ENCODE measurements at regions not wholly inside any gene's neighbourhood (a gene's known extent, or its start where the extent isn't known, plus 50 kb on each side); places are given as distances from the start of the nearest gene placed in this dataset.

DNA sequence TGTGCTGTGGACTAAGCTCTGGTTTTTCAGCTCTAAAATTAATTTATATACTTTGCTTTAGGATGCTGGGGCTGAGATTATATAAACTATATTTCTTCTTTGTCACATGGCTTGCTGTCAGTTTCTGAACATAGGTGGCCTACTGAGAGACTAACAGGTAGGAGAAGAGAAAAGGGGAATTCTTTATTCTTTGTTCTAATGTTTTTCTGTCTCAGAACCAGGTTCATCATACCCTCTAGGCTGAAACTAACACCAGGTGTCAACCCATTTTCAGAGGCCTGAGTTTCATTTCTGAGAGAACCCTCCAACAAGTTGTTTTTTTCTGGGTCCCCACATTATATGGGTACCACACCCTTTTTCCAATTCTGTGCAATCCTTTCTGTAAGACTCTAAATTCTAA is 843.6 kb downstream of the TRIB2 start:
- TF ChIP-seq GATA3 (IDR thresholded peaks at IDR 0.05; ENCODE audit: low read depth, low read length) = no peak

DNA sequence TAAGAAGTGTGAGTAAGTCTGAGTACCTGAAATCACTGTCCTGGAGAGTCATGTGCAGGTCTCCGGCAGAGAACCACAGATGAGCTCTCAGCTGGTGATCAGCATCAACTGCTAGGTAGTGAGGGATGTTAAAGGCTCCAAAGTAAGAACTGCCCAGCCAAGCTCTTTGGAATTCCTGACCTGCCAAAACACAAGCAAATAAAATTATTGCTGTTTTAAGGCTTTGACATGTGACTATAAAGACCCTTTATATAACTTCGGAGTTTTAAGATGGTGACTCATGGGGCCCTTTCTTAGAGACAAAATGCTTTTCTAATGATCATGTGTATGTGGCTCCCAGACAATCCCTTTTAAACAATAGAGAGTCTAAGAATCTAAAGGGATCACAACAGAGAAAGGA is 855.7 kb downstream of the TRIB2 start:
- no peak for TF ChIP-seq GATA2 (IDR thresholded peaks at IDR 0.05; ENCODE audit: low read depth, low read length)
- no peak for TF ChIP-seq GATA3 (IDR thresholded peaks at IDR 0.05; ENCODE audit: low read depth, low read length)

DNA sequence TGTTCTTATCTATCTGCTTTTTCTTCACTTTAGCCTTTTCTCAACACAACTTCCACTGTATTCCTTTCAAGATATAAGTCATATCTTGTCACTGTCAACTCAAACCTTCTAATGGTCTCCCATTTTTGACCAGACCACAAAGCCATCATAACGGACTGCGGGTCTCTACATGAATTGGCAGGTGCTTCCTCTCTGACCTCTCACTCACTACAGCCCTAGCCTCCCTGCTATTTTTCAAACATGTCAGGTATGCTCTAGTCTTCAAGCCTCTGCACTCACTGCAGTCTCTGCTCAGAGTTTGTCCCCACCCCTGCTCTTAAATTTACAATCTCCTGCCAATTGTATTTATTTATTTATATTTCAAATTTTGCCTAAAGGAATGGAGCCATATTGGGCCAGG is 858.1 kb downstream of the TRIB2 start:
- TF ChIP-seq GATA3 (IDR thresholded peaks at IDR 0.05; ENCODE audit: low read depth, low read length) = no peak
- no peak for TF ChIP-seq GATA2 (IDR thresholded peaks at IDR 0.05; ENCODE audit: low read depth, low read length)

- no peak for TF ChIP-seq GATA2 (IDR thresholded peaks at IDR 0.05; ENCODE audit: low read depth, low read length)
- TF ChIP-seq GATA3 (IDR thresholded peaks at IDR 0.05; ENCODE audit: low read depth, low read length) = no peak
Observed at GRCh38 chr2:13576406-13577036, 859.8 kb downstream of the TRIB2 start.

DNA sequence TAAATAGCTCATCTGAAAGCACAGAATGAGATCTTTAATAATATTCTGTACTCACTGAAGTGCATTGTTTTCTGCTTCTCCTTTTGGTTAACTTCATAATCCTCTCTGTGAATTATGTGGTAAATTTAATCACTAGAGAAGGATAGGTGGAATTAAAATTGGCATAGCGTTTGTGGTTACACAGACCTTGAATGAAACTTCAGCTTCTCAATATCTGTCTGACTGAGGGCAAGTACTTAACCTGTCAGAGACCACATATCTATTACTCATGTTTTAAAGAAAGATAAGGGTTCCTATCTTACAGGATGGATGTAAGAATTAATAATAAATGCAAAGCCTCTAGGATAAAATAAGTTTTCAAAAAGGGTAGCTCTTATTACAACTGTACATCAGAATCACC is 861.8 kb downstream of the TRIB2 start:
- no peak for TF ChIP-seq GATA3 (IDR thresholded peaks at IDR 0.05; ENCODE audit: low read depth, low read length)
- no peak for TF ChIP-seq GATA2 (IDR thresholded peaks at IDR 0.05; ENCODE audit: low read depth, low read length)

DNA sequence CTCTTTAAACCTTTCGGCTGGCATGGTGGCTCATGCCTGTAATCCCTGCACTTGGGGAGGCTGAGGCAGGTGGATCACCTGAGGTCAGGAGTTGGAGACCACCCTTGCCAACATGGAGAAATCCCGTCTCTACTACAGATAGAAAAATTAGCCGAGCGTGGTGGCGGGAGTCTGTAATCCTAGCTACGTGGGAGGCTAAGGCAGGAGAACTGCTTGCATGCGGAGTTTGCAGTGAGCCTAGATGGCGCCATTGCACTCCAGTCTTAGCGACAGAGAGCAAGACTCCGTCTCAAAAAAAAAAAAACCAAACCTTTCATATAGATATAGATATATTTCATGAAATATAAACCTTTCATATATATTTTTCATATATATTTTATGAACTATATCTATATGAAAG is 864.7 kb downstream of the TRIB2 start:
- no peak for TF ChIP-seq GATA3 (IDR thresholded peaks at IDR 0.05; ENCODE audit: low read depth, low read length)
- no peak for TF ChIP-seq GATA2 (IDR thresholded peaks at IDR 0.05; ENCODE audit: low read depth, low read length)

DNA sequence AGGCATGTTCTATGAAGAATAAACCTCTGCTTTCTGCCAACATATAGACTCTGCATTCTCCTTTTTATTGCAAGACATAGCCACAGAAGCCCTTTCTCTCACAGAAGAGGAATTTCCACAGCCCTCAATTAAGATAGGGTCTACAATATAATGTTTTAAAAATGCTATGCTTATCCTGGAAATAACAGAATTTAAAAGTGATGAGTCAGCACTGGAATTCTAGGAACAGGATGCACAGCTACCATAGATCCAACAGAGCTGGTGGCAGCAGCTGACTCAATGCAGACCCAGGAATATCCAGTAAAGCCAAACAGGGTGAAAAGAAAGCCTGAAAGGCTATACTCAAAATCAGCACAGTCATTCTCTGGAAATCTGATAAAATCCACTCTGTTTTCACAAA is 866.9 kb downstream of the TRIB2 start:
- no peak for TF ChIP-seq GATA3 (IDR thresholded peaks at IDR 0.05; ENCODE audit: low read depth, low read length)
- no peak for TF ChIP-seq GATA2 (IDR thresholded peaks at IDR 0.05; ENCODE audit: low read depth, low read length)

GRCh38 chr2:13584020-13584419 is 867.3 kb downstream of the TRIB2 start:
- TF ChIP-seq GATA2 (IDR thresholded peaks at IDR 0.05; ENCODE audit: low read depth, low read length) = no peak
- TF ChIP-seq GATA3 (IDR thresholded peaks at IDR 0.05; ENCODE audit: low read depth, low read length) = no peak

GRCh38 chr2:13585732-13586131 is 869.0 kb downstream of the TRIB2 start:
- TF ChIP-seq GATA2 (IDR thresholded peaks at IDR 0.05; ENCODE audit: low read depth, low read length) (no peak), GATA3 (IDR thresholded peaks at IDR 0.05; ENCODE audit: low read depth, low read length) (no peak)

DNA sequence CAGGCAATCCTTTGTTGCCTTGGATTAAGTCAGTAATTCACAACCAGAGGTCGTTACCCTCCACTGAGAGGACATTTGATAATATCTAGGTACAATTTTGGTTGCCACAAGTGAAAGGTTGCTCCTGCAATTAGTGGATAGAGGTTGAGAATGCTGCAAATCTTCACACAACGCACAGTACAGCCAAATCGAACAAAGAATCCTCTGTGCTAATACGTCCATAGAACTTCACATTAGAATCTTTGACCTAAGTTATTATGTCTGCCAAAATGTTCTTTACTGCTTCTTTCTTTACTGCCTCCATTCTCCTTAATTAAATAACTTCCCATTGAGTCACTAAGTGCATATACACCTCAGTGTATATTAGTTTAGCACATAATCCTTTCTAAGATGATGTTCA is 879.5 kb downstream of the TRIB2 start:
- TF ChIP-seq GATA2 (IDR thresholded peaks at IDR 0.05; ENCODE audit: low read depth, low read length) (no peak), GATA3 (IDR thresholded peaks at IDR 0.05; ENCODE audit: low read depth, low read length) (no peak)

DNA sequence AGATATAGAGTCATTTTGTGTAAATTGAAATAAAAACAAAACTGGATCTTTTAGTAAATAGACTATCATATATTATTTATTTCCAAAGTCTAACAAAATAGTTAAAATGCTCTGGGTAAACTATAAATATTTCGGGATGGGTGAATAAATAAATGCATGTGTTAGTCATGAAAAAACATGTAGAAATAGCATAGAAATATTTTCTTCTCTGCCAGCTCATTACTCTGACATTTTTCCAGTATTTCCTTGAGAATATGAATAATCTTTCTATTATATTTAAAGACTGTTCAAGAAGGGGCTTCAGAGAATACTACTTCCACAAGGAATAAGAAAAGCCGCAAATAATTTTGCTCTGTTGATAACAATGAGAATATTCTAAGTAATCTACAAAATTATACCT is 880.4 kb downstream of the TRIB2 start:
- TF ChIP-seq GATA3 (IDR thresholded peaks at IDR 0.05; ENCODE audit: low read depth, low read length) (no peak), GATA2 (IDR thresholded peaks at IDR 0.05; ENCODE audit: low read depth, low read length) (no peak)

GRCh38 chr2:13601506-13601905 is 884.8 kb downstream of the TRIB2 start:
- TF ChIP-seq GATA2 (IDR thresholded peaks at IDR 0.05; ENCODE audit: low read depth, low read length) (no peak), GATA3 (IDR thresholded peaks at IDR 0.05; ENCODE audit: low read depth, low read length) (no peak)

DNA sequence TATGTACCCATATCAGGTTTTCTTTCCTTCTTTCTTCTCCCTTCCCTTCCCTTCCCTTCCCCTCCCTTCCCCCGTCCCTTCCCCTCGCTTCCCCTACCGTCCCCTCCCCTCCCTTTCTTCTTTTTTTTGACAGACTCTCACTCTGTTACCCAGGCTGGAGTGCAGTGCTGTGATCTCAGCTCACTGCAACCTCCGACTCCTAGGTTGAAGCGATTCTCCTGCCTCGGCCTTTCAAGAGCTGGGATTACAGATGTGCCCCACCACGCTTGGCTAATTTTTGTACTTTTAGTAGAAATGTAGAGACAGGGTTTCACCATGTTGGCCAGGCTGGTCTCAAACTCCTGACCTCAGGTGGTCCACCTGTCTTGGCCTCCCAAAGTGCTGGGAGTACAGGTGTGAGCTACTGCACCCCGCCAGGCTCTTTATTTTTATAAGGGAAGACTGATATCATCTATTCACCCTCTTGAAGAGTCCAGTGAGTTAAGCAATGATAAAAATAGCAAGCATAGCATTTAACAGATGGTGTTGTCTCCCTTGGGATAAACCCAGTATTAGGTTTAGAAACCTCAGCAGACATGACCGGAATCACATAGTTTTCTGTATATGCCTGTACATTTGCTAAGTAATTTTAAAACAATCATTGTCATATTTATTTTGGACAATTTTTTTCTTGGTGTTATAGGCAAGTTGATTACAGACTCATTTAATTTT is 888.4 kb downstream of the TRIB2 start:
- no peak for TF ChIP-seq GATA3 (IDR thresholded peaks at IDR 0.05; ENCODE audit: low read depth, low read length)
- TF ChIP-seq GATA2 (IDR thresholded peaks at IDR 0.05; ENCODE audit: low read depth, low read length) = no peak

DNA sequence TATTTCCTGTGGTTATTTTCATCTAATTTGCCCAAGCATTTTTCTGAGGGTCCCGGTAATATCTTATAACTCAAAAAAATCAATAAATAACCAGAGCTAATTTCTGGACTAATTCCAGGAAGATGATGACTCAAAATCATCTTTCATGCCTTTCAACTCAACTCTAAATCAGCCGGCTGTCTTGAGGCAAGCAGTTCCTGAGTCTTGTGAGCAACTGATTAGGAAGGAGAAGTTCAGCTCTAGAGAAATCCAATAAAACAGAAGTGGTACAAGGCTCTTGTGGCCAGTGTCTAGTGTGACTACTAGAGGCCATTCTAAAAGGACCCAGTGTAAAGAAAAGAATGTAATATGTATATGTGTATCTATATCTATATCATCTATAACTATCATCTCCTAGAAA is 890.4 kb downstream of the TRIB2 start:
- TF ChIP-seq GATA3 (IDR thresholded peaks at IDR 0.05; ENCODE audit: low read depth, low read length) = no peak
- TF ChIP-seq GATA2 (IDR thresholded peaks at IDR 0.05; ENCODE audit: low read depth, low read length) = no peak

DNA sequence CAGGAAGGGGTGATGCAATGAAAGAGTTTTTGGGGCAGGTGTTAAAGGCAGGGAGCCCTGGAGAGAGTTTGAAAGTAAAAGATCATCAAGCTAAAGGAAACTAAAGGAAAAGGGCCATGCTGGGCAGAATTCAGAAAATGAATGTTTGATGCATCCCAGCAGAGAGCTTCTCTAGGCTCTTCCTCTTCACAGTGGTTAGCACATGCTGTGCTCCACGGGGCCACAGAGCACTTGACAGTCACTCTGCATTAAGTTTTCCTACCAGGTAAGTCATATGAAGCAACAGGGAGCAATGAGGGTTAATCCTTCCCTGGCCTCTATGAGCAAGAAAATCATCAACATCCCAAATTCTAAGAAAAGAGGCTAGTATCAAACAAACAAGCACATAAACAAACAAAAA is 895.2 kb downstream of the TRIB2 start:
- TF ChIP-seq GATA3 (IDR thresholded peaks at IDR 0.05; ENCODE audit: low read depth, low read length) (no peak), GATA2 (IDR thresholded peaks at IDR 0.05; ENCODE audit: low read depth, low read length) (no peak)

Measured in SH-SY5Y (cell line).